PC-3 (cell line): ENCODE measurements at regions not wholly inside any gene's neighbourhood (a gene's known extent, or its start where the extent isn't known, plus 50 kb on each side); places are given as distances from the start of the nearest gene placed in this dataset.

Experiments used
- ATAC-seq: fragments of 200-7000 bp; cut with Tn5 transposase; 2 replicates; pipeline ENCODE4 v1.9.1; 2020; ENCODE audit warnings: mild to moderate bottlenecking, moderate library complexity
- BruUV-seq: library from RNA; stranded (reverse); fragments of 400-500 nt; replicated peaks from 2 replicates; lab custom pipeline; 2021; lab: Mats Ljungman, UMichigan
- CTCF ChIA-PET: fragments of 300-600 bp; sonication (Branson Sonifier 250); formaldehyde crosslinking; loops from one replicate; lab custom pipeline; 2022; ENCODE audit warnings: antibody characterized with exemption; lab: Charles Lee
- POLR2A ChIA-PET: fragments of 300-600 bp; sonication (Branson Sonifier 250); formaldehyde crosslinking; loops from one replicate; lab custom pipeline; 2022; ENCODE audit warnings: antibody characterized with exemption; ENCODE audit not compliant: unreplicated experiment; lab: Charles Lee
- DNase-seq: peaks from one replicate; pipeline ENCODE4 v3.0.0-alpha.2; 2015
- H2AFZ ChIP-seq: fragments of 300-600 bp; sonication (generic); 2 replicates; pipeline ENCODE4 v1.6.0; 2016; ENCODE audit warnings: antibody characterized with exemption, low read length
- H3F3A ChIP-seq: fragments of 300-600 bp; sonication (generic); one replicate; pipeline ENCODE4 v1.6.0; 2017; ENCODE audit warnings: antibody characterized with exemption, low read length, control low read depth, mild to moderate bottlenecking; ENCODE audit not compliant: unreplicated experiment
- H3K27ac ChIP-seq: fragments of 300-600 bp; sonication (generic); 2 replicates; pipeline ENCODE4 v1.5.1; 2016; ENCODE audit warnings: mild to moderate bottlenecking, low read length
- H3K27me3 ChIP-seq: fragments of 300-600 bp; sonication (generic); 2 replicates; pipeline ENCODE4 v1.6.1; 2016; ENCODE audit warnings: low read length, mixed read lengths
- H3K36me3 ChIP-seq: fragments of 300-600 bp; sonication (generic); 2 replicates; pipeline ENCODE4 v1.6.1; 2016; ENCODE audit warnings: low read depth, mixed run types, low read length, mixed read lengths
- H3K4me1 ChIP-seq: fragments of 300-600 bp; sonication (generic); 2 replicates; pipeline ENCODE4 v1.5.1; 2016; ENCODE audit warnings: low read length; ENCODE audit not compliant: insufficient read depth
- H3K4me2 ChIP-seq: fragments of 300-600 bp; sonication (generic); 2 replicates; pipeline ENCODE4 v1.6.0; 2016; ENCODE audit warnings: low read length
- H3K4me3 ChIP-seq: fragments of 300-600 bp; sonication (generic); 2 replicates; pipeline ENCODE4 v1.5.1; 2016; ENCODE audit warnings: mild to moderate bottlenecking, low read length, mixed read lengths
- H3K79me2 ChIP-seq: fragments of 300-600 bp; sonication (generic); 2 replicates; pipeline ENCODE4 v1.6.1; 2017; ENCODE audit warnings: low read length, mixed read lengths
- H3K9ac ChIP-seq: fragments of 300-600 bp; sonication (generic); 2 replicates; pipeline ENCODE4 v1.6.0; 2016; ENCODE audit warnings: mild to moderate bottlenecking, low read length
- H3K9me2 ChIP-seq: fragments of 300-600 bp; sonication (generic); replicated peaks from 2 replicates; pipeline ENCODE4 v1.6.1; 2016; ENCODE audit warnings: mixed run types, low read length, mixed read lengths
- H3K9me3 ChIP-seq: fragments of 300-600 bp; sonication (generic); 2 replicates; pipeline ENCODE4 v1.6.1; 2016; ENCODE audit warnings: low read length, mixed read lengths
- H4K20me1 ChIP-seq: fragments of 300-600 bp; sonication (generic); 2 replicates; pipeline ENCODE4 v1.6.1; 2016; ENCODE audit warnings: low read length, mixed read lengths
- CTCF ChIP-seq: fragments of 300-600 bp; sonication (generic); conservative IDR thresholded peaks from 2 replicates; pipeline ENCODE4 v1.5.1; 2017; ENCODE audit warnings: antibody characterized with exemption, low read depth, mild to moderate bottlenecking, low read length
- EZH2 ChIP-seq: fragments of 300-600 bp; sonication (generic); IDR thresholded peaks from one replicate; pipeline ENCODE4 v1.6.1; 2017; ENCODE audit warnings: antibody characterized with exemption, mild to moderate bottlenecking, low read length; ENCODE audit not compliant: unreplicated experiment
- EZH2phosphoT487 ChIP-seq: fragments of 300-600 bp; sonication (generic); IDR thresholded peaks from 2 replicates; pipeline ENCODE4 v1.6.1; 2018; ENCODE audit warnings: mild to moderate bottlenecking, antibody characterized with exemption, low read length, borderline replicate concordance
- intact Hi-C: fragments of 100-400 bp; cut with micrococcal nuclease; formaldehyde crosslinking; loops from 2 replicates; pipeline ENCODE4 v1.9.0; 2023

GRCh38 chr13:26954976-26955375 lies 194.4 kb upstream of the GPR12 start:
- Histone ChIP-seq H3K4me1 (no peaks in the 10 kb centered on the region), H3K9me2 (no peaks in the 10 kb centered on the region), H3K4me2 (no peak overlapping the region), H4K20me1 (no peaks in the 10 kb centered on the region), H3K79me2 (no peaks in the 10 kb centered on the region), H3K27me3 (no peaks in the 10 kb centered on the region), H3F3A (no peaks in the 10 kb centered on the region), H3K9ac (no peak overlapping the region), H3K36me3 (no peaks in the 10 kb centered on the region), H3K4me3 (no peak overlapping the region), H3K9me3 (no peaks in the 10 kb centered on the region), H2AFZ (no peak overlapping the region), H3K27ac (no peak overlapping the region)
- no TSS peak for BruUV-seq
- TF ChIP-seq EZH2 (no peak), CTCF (no peak)
- no peak for DNase-seq
- no peak for ATAC-seq
- ChIA-PET CTCF (no interaction called here), POLR2A (no interaction called here)
- intact Hi-C loops = no loop called here

- Histone ChIP-seq H3K4me3 (no peak overlapping the region), H3K36me3 (no peaks in the 10 kb centered on the region), H3K4me2 (no peak overlapping the region), H3K9ac (no peak overlapping the region), H3K9me2 (no peaks in the 10 kb centered on the region), H2AFZ (no peak overlapping the region), H3K4me1 (no peaks in the 10 kb centered on the region), H3K27ac (no peak overlapping the region), H3K27me3 (no peaks in the 10 kb centered on the region), H3K79me2 (no peaks in the 10 kb centered on the region), H3K9me3 (no peaks in the 10 kb centered on the region), H4K20me1 (no peaks in the 10 kb centered on the region), H3F3A (no peaks in the 10 kb centered on the region)
- CTCF ChIA-PET = no interaction called here
- no TSS peak for BruUV-seq
- TF ChIP-seq CTCF = no peak
- no peak for TF ChIP-seq EZH2
- intact Hi-C loops = no loop called here
- POLR2A ChIA-PET = no interaction called here
- no peak for ATAC-seq
- no peak for DNase-seq
These were observed 192.7 kb upstream of the GPR12 start for GRCh38 chr13:26953291-26953690.

GRCh38 chr13:26952551-26953143 lies 192.1 kb upstream of the GPR12 start:
- Histone ChIP-seq H3K36me3 (no peaks in the 10 kb centered on the region), H3F3A (no peaks in the 10 kb centered on the region), H3K4me1 (no peaks in the 10 kb centered on the region), H3K9ac (no peak overlapping the region), H3K9me3 (no peaks in the 10 kb centered on the region), H3K27me3 (no peaks in the 10 kb centered on the region), H4K20me1 (no peaks in the 10 kb centered on the region), H3K79me2 (no peaks in the 10 kb centered on the region), H2AFZ (no peak overlapping the region), H3K9me2 (no peaks in the 10 kb centered on the region), H3K4me3 (no peak overlapping the region), H3K4me2 (no peak overlapping the region), H3K27ac (no peak overlapping the region)
- ChIA-PET CTCF (no interaction called here), POLR2A (no interaction called here)
- TF ChIP-seq EZH2phosphoT487 (no peak), CTCF (no peak), EZH2 (no peak)
- BruUV-seq = no TSS peak
- ATAC-seq = no peak
- no peak for DNase-seq
- intact Hi-C loops = no loop called here
